ENCODE measurements at regions not wholly inside any gene's neighbourhood (a gene's known extent, or its start where the extent isn't known, plus 50 kb on each side); places are given as distances from the start of the nearest gene placed in this dataset.
"Not testable (repeated sequence)": the region's sequence is repeated elsewhere in the genome, so short reads cannot be mapped to it uniquely, and the experiment has no call there.

DNA sequence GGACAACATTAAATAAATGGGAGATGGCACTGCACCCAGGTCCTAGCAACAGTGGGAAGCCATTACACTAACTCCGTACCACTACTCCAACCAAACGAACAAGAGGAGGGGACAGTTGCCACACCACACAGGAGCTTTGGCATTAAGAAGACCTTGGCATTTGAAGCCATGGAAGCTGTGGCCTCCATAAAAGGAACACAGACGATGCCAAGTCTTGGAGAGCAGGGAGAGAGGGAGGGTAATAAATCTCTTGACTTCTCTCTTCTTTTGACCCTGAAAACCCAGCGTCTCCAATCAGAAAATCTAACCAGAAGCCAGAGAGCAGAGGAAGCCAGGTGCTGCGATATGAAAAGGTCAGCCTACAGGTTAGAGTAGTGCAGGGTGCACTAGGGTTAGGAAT, 338.8 kb upstream of the TMEM132C start:
- no peak for DNase-seq (ENCODE audit: low read depth in 2 of 2)

DNA sequence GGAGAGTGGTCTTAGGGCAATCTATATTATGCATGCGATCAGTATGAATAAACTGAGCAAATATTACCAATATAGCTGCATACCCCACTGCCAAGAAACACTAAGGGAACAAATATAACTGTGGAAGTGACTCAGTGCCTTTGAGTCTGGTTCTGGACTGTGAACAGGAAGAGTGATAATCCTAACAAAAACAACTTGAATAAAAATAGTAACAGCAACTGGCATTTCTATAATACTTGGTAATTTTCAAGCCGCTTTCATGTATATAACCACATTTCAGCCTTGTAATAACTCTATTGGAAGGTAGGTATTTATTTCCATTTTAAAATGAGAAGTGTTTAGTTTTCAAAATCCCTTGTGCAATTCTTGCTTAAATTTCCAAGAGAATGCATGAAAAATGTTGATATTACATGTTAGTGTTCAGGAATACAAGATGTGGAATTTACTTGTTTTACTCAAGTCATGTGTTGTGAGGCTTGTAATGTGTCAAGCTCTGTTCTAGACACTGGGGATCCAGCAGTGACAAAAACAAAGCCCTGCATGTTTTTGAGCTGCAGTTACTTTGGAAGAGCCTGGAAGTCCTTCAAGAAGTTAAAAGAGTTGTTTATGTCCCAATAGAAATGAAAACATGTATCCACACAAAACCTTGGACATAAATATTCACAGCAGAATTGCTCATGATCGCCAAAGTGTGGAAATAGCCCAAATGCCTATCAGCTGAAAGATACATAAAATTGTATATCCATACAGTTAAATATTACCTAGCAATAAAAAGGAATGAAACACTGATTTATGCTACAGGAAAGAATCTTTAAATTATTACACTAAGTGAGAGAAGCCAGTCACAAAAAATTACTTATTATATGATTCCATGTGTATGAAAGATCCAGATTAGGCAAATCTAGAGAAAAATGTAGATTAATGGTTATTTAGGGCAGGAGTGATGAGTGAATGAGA, 338.1 kb upstream of the TMEM132C start:
- DNase-seq (ENCODE audit: low read depth in 2 of 2) = no peak

DNA sequence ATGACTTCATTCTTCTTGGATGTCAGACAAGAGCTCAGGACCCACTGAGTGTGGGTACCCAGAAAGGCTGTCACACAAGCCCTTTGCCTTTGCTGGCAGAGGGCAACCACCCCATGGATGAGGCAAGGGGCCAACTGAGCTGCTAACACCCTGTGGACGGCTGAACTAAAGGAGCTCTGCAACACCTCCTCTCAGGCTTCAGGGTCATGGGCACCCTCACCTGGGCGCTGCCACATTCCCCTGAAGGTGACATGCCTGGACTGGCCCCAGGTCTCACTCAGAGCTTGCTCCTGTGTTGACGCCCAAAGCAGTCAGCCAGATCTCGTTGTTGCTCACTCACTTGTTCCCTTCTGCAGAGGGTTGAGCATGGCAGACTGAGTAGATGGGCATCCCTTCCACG, 336.8 kb upstream of the TMEM132C start:
- DNase-seq (ENCODE audit: low read depth in 2 of 2) = no peak

DNA sequence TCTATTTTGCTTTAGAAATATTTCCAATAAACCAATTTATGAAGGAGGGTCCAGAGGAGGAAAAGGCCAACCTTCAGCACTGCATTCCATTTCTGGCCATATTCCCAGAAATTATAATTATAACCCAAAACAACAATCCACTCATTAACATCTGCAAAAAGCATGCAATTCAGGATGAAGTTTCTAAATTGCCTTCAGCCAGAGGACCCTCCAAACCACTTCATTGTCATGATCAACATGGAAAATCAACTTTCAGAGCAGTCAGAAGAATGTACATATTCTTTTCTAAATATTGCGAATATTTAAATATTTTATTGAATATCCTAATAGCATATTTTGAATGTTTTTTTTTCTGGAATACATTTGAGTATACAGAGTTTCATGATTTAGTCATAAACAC, 332.6 kb upstream of the TMEM132C start:
- DNase-seq (ENCODE audit: low read depth in 2 of 2) = no peak

DNA sequence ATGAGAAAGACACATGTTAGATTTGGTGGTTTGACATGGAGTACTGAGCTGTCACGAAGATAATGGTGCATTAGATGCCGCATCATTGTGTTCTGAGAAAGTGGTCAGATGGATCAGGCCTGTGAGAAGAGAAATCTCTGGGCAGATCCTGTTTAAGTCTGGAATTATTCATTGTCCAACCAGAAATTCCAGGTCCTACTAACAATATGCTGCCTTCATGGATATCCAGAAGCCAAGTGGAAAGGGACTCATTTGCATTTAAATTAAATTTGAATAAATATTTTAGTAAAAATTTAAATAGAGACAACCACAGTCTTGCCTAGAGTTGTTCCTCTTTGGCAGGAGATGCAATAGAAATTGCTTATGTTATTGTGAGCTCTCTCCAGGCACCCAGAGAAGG, 330.5 kb upstream of the TMEM132C start:
- no peak for DNase-seq (ENCODE audit: low read depth in 2 of 2)

DNA sequence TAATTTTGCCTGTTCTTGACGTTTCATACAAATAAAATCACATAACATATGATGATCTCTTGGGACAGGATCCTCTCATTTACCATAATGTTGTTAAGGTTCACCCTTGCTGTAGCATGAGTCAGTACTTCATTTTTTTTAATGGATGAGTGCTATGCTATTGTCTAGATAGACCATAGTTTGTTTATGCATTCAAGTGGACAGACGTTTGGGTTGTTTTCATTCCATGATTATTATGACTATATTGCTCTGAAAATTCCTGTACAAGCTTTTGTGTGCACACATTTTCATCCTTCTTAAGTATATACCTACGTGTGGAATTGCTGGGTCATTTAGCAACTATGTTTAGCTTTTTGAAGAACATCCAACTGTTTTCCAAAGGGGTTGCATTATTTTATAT, 325.6 kb upstream of the TMEM132C start:
- DNase-seq (ENCODE audit: low read depth in 2 of 2) = no peak

DNA sequence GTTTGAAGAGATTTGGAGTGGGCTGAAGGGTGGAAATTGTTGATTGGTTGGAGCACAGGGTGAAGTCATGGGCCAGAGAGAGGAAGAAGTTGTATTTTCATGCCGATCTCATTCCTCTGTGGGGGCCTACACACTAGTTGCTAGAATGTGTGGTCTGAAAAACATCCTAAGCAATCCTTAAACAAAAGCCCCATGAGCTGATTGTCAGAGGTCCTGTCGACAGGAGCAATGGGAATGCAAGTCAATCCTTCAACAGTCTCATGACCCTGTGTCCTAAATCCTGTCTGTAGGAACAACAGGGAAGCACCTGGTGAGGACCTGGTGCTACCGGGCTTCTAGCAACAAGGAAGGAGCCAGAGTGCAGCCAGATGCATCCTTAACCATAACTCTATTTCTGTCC, 324.0 kb upstream of the TMEM132C start:
- DNase-seq (ENCODE audit: low read depth in 2 of 2) = no peak

DNA sequence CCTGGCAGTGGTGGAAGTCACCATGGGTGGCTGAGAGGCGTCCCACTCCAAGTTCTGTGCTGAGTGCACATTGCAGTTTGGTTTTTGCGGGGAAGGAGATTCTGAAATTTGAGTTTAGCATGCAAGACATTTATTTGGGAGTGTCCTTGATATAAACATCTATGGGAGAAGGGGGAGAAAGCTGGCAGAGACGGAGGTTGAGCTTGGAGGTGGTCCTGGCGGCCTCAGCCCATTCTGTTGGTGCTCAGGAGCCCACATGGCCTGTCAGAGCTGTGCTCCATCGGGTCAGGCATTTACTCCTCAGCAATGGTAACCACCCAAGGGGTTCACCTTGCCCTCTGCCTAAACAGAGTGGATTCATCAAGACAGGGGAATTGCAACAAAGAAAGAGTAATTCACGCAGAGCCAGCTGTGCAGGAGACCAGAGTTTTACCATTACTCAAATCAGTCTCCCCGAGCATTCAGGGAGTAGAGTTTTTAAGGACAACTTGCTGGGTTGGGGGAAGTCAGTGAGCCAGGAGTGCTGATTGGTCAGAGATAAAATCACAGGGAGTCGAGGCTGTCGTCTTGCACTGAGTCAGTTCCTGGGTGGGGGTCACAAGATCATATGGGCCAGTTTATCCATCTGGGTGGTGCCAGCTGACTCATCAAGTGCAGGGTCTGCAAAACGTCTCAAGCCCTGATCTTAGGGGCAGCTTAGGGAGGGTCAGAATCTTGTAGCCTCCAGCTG, 323.3 kb upstream of the TMEM132C start:
- no peak for DNase-seq (ENCODE audit: low read depth in 2 of 2)

DNA sequence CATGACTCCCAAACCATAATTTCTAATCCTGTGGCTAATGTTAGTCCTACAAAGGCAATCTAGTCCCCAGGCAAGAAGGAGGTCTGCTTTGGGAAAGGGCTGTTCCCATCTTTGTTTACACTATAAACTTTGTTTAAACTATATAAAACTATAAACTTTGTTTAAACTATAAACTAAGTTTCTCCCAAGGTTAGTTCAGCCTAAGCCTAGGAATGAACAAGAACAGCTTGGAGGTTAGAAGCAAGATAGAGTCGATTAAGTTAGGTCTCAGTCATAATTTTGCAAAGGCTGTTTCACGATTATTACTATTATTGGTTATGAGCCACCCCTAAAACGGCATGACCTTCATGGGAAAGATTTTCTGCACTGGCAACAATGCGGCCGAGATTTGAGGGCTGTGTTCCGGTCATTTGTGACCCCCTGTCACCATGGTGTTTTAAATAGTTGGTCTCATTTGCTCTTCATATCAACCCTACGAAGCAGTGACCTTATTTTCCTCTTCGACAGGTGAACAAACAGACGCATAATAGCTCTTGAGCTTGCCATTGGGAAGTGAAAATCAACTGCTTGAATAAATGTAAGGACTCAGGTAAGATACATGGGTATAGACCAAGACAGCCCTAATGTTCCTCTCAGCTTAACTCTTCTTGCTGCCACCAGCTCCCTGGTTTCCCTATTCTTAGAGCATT, 322.6 kb upstream of the TMEM132C start:
- DNase-seq (ENCODE audit: low read depth in 2 of 2) = no peak

DNA sequence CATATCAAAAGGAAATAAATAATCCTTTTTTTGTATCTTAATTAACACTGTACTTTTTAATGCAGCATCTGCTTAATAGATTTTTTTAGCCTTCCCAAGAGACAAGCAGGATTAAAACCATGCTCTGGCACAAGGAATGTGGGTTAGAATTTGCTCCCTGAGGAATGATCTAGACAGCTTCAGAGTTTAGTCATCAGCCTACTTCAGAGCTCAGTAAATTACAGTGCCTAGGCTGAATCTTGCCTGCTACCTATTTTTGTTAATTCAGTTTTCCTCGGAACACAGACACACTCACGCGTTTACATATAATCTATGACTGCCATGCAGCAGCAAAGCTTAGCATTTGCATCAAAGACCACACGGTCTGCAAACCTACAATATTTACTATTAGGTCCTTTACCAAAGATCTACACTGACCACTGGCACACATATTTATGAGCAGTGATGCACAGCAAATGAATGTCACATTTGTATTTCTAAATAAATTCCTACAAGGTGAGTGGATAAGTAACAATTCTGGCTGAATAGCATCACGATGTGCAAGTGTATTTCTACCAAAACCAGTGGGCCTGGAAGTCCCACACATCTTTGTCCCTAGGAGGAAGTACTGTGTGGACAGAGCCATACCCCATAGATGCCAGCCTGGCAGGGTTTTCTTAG, 309.8 kb upstream of the TMEM132C start:
- DNase-seq (ENCODE audit: low read depth in 2 of 2) = no peak

DNA sequence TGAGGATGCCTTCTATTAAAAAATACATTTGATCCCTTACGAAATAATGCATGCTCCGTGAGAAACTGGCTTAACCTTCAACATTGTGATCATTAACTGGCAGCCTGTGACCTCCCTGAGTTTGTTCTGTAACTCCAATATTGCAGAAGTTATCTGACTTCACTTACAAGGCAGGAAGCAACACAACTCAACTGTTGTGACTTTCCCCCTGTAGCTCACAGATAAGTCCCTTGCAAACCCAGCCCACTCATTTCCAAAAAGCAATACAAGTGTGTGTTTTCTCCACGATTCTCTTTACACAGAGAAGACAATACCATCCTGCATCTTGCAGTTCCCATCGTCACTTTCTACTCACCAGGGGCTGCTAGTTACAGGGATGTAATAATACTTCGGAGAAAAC, 304.7 kb upstream of the TMEM132C start:
- DNase-seq (ENCODE audit: low read depth in 2 of 2) = no peak

DNA sequence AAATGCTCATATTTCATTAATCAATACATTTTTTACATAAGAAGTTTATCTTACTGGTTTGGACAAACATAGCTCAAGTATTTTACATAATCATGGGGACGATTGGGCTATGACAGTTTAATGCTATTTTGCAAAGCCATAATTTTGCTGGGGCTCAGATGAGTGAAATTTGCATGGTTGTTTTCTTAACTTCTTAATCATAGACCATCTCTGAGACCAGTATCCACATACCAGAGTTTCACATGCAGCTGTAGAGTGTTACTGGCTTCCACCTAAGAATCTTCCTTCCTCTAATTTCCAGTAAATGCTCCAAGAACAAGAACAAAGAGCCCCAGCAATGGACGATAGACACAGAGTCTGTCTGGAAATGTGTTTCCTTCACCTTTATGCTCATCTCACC, 303.0 kb upstream of the TMEM132C start:
- DNase-seq (ENCODE audit: low read depth in 2 of 2) = no peak

DNA sequence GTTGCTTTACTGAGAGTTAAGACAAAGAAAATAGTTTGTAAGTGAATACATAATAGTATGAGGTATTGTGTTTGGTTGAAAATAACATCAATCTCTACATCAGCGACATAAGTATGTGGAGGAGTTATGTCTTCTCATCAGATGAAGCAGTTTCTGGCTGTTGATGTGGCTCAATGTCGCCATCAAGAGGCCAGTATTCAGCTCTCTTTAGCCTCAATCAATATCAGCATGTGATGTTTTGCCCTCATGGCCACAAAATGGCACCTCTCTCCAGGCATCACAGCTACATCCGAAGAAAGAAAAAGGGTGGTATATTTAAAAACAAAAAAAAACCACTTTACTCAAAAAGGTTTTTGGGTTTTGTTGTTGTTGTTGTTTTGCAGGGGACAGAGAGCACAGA, 302.3 kb upstream of the TMEM132C start:
- DNase-seq (ENCODE audit: low read depth in 2 of 2) = no peak

DNA sequence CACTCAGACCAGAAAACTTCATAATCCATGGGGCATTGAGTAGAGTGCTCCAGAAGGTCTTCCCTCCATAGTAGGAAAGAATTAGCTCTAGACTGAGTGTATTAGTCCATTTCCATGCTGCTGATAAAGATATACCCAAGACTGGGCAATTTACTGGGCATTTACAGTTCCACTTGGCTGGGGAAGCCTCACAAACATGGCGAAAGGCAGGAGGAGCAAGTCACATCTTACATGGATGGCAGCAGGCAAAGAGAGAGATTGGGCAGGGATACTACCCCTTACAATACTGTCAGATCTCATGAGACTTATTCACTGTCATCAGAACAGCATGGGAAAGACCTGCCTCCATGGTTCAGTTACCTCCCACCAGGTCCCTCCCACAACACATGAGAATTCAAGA, 300.6 kb upstream of the TMEM132C start:
- no peak for DNase-seq (ENCODE audit: low read depth in 2 of 2)

DNA sequence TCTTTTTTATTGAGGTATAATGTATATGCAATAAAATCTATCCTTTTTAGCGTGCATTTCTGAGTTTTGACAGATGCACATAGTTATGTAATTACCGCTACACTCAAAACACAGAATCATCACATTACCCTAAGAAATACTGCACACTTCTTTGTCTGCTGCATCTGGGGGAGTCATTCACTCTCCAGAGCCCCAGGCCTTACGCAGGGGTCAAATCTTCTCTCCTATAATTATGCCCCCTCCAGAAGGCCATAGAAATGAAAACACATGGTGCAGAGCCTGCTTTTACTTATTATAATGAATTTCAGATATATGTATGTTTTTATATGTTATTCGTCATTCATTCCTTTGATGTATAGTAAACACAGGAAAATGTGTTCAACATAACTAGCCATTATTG, 296.5 kb upstream of the TMEM132C start:
- no peak for DNase-seq (ENCODE audit: low read depth in 2 of 2)

DNA sequence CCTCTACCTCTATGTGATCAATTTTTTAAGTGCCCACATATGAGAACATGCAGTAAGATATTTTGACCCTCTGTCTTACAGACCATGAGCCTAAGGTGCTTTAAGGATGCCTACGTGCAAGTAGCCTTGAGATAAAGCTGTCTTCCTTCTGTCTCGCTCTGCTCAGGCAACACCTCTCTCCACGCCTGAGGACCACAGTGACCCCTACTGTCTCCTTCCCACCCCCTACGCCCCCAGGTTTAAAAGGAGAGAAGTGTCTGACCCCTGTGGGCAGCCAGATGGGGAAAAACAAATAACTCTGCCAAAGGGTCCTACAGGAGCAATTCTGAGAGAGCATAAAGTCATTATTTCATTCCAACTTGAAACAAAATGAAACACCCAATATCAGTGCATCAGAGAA, 286.4 kb upstream of the TMEM132C start:
- no peak for DNase-seq (ENCODE audit: low read depth in 2 of 2)

DNA sequence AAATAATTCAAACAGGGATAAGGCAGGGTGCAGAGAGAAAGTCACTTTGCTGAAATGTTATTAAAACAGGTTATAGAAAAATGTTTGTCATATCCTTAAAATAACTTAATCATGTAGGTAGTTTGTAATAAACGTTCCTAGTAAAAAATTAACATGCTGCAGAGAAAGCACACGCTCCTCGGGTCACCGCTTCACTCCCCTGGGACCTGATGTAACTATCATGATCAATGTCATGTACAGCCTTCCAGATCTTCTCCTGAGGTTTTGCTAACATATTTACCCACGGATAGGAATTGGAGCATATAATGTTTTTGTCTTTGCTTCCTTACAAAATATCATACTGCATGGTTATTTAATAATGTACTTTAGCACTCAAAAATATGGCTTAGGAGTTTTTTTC, 285.1 kb upstream of the TMEM132C start:
- no peak for DNase-seq (ENCODE audit: low read depth in 2 of 2)

DNA sequence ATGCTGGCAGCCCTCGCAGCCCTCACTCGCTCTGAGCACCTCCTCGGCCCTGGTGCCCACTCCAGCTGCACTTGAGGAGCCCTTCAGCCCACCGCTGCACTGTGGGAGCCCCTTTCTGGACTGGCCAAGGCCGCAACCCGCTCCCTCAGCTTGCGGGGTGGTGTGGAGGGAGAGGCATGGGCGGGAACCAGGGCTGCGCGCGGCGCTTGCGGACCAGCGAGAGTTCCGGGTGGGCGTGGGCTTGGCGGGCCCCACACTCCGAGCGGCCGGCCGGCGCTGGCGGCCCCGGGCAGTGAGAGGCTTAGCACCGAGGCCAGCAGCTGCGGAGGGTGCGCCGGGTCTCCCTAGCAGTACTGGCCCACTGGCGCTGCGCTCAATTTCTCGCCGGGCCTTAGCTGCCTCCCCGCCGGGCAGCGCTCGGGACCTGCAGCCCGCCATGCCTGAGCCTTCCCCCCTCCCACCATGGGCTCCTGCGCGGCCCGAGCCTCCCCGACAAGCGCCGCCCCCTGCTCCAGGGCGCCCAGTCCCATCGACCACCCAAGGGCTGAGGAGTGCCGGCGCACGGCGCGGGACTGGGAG, 283.7 kb upstream of the TMEM132C start:
- not testable (repeated sequence) for DNase-seq (ENCODE audit: low read depth in 2 of 2)

DNA sequence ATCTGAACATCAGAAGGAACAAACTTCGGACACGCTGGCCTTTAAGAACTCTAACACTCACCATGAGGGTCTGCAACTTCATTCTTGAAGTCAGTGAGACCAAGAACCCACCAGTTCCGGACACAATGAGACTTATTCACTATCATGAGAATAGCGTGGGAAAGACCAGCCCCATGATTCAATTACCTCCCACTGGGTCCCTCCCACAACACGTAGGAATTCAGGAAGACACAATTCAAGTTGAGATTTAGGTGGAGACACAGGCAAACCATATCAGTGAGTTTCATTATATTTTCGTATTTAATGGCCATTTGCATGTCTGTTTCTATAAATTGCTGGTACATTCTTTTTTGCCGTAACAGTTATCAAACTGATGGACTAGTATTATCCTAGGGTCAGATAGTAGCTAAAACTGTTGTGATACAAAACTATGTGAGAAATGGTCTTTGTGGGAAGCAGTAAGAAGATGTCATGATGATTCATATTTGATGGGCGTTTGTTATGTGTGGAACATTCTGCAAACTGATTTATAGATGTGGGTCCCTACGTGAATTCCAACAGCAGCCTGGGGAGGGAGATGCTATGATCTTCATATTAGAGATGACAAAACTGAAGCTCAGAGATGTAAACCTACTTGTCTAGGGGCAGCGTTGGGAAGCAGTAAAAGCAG, 282.4 kb upstream of the TMEM132C start:
- no peak for DNase-seq (ENCODE audit: low read depth in 2 of 2)

DNA sequence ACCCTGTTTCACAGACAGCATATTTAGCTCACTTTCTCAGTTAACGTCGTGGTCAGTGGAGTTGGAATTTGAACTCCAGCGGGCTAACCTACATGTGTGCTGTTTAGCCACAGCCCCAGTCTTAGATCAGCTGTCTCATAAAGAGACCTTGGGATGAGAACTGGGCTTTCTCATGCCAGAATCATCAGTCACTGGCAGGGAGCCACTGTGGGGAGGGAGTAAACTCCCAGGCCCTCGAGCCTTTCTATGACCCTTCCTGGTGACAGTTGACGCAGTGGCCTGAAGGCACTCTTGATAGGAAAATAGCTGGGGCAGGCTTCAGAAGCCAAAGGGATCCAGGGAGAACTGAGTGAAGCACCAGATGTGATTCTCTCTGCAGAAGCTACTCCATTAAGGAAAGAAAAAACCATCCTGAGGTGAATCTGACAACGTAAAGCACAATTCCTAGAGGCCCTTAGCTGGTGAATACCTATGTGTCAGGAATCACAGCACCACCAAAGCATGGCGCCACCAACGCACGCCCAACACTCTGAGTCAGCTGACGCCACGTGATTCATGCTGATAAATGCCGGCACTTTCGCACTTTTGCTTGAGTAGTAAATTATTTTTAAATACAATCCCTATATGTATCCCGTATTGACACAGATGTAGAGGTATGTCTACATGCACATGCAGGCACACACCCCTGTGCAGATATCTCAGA, 279.6 kb upstream of the TMEM132C start:
- DNase-seq (ENCODE audit: low read depth in 2 of 2) = no peak
